Hematopoietic multipotent progenitor cell treated with erythropoietin and hydrocortisone succinate and interleukin-3 and kit ligand, for 8 days (in vitro differentiated cells): ENCODE measurements at regions not wholly inside any gene's neighbourhood (a gene's known extent, or its start where the extent isn't known, plus 50 kb on each side); places are given as distances from the start of the nearest gene placed in this dataset.
"Not testable (repeated sequence)": the region's sequence is repeated elsewhere in the genome, so short reads cannot be mapped to it uniquely, and the experiment has no call there.

Source experiments
- DNase-seq: peaks from one replicate; pipeline ENCODE4 v3.0.0-alpha.2; 2015

GRCh38 chr4:23068287-23068686 lies 375.6 kb downstream of the GBA3 start:
- DNase-seq: no peak

GRCh38 chr4:23062188-23062587 lies 369.5 kb downstream of the GBA3 start:
- DNase-seq: no peak

GRCh38 chr4:23061431-23061830 lies 368.7 kb downstream of the GBA3 start:
- DNase-seq: no peak

GRCh38 chr4:23060776-23061175 lies 368.0 kb downstream of the GBA3 start:
- DNase-seq: no peak

- no peak for DNase-seq
Observed at GRCh38 chr4:23058165-23058776, 365.5 kb downstream of the GBA3 start.

GRCh38 chr4:23041501-23041900 lies 348.8 kb downstream of the GBA3 start:
- DNase-seq: no peak

- no peak for DNase-seq
Observed at GRCh38 chr4:23040539-23040938, 347.8 kb downstream of the GBA3 start.

- DNase-seq: no peak
Observed at GRCh38 chr4:23039818-23040217, 347.1 kb downstream of the GBA3 start.

- DNase-seq: no peak
Observed at GRCh38 chr4:23038626-23039491, 346.1 kb downstream of the GBA3 start.

GRCh38 chr4:23036921-23037495 lies 344.3 kb downstream of the GBA3 start:
- DNase-seq: no peak

- DNase-seq: no peak
Observed at GRCh38 chr4:23036503-23036902, 343.8 kb downstream of the GBA3 start.

- DNase-seq: no peak
Observed at GRCh38 chr4:23035521-23036056, 342.9 kb downstream of the GBA3 start.

GRCh38 chr4:23034731-23035130 lies 342.0 kb downstream of the GBA3 start:
- no peak for DNase-seq

- no peak for DNase-seq
Observed at GRCh38 chr4:23033796-23034195, 341.1 kb downstream of the GBA3 start.

GRCh38 chr4:23028875-23029274 lies 336.1 kb downstream of the GBA3 start:
- no peak for DNase-seq

GRCh38 chr4:23023666-23024065 lies 330.9 kb downstream of the GBA3 start:
- DNase-seq: no peak

GRCh38 chr4:23023121-23023520 lies 330.4 kb downstream of the GBA3 start:
- no peak for DNase-seq

- DNase-seq: no peak
Observed at GRCh38 chr4:23022032-23022431, 329.3 kb downstream of the GBA3 start.

- no peak for DNase-seq
Observed at GRCh38 chr4:23021040-23021439, 328.3 kb downstream of the GBA3 start.

- DNase-seq: not testable (repeated sequence)
Observed at GRCh38 chr4:23020399-23020798, 327.7 kb downstream of the GBA3 start.

GRCh38 chr4:23016981-23017380 lies 324.2 kb downstream of the GBA3 start:
- no peak for DNase-seq

GRCh38 chr4:23015821-23016220 lies 323.1 kb downstream of the GBA3 start:
- DNase-seq: no peak

GRCh38 chr4:23009093-23009492 lies 316.4 kb downstream of the GBA3 start:
- DNase-seq: no peak

- no peak for DNase-seq
Observed at GRCh38 chr4:23006756-23007155, 314.0 kb downstream of the GBA3 start.
